ENCODE measurements at regions not wholly inside any gene's neighbourhood (a gene's known extent, or its start where the extent isn't known, plus 50 kb on each side); places are given as distances from the start of the nearest gene placed in this dataset.

- Histone ChIP-seq H3K36me3 (no peaks in the 10 kb centered on the region), H3K27me3 (replicated peaks; ENCODE audit: insufficient read depth) (no peaks in the 10 kb centered on the region), H3K4me3 (no peak overlapping the region), H3K4me1 (ENCODE audit: control insufficient read depth in 1 of 2, low read depth in 2 of 2) (no peaks in the 10 kb centered on the region), H3K9me3 (no peaks in the 10 kb centered on the region), H3K27ac (no peak overlapping the region)
- DNase-seq (ENCODE audit: low spot score) (no peak), ATAC-seq (ENCODE audit: insufficient number of reproducible peaks, low FRiP score, low read depth) (no peak)
- no peak for TF ChIP-seq CTCF (IDR thresholded peaks at IDR 0.05)
These were observed 169.3 kb upstream of the NR5A2 start for GRCh38 chr1:199858171-199858570.

- DNase-seq (ENCODE audit: low spot score), result no peak
- Histone ChIP-seq H3K9me3 (no peaks in the 10 kb centered on the region), H3K36me3 (no peaks in the 10 kb centered on the region), H3K27me3 (replicated peaks; ENCODE audit: insufficient read depth) (no peaks in the 10 kb centered on the region), H3K4me1 (ENCODE audit: control insufficient read depth in 1 of 2, low read depth in 2 of 2) (no peaks in the 10 kb centered on the region), H3K27ac (peak overlapping the region in 1 of 2 donors; percentile 38), H3K4me3 (no peak overlapping the region)
- TF ChIP-seq CTCF (IDR thresholded peaks at IDR 0.05), result no peak
- no peak for ATAC-seq (ENCODE audit: insufficient number of reproducible peaks, low FRiP score, low read depth)
These were observed 168.7 kb upstream of the NR5A2 start for GRCh38 chr1:199858856-199859255.

GRCh38 chr1:199859491-199859933 is 168.0 kb upstream of the NR5A2 start:
- Histone ChIP-seq H3K27me3 (replicated peaks; ENCODE audit: insufficient read depth) (no peaks in the 10 kb centered on the region), H3K4me1 (ENCODE audit: control insufficient read depth in 1 of 2, low read depth in 2 of 2) (no peaks in the 10 kb centered on the region), H3K36me3 (no peaks in the 10 kb centered on the region), H3K4me3 (no peak overlapping the region), H3K9me3 (no peaks in the 10 kb centered on the region), H3K27ac (no peak overlapping the region)
- DNase-seq (ENCODE audit: low spot score) (no peak), ATAC-seq (ENCODE audit: insufficient number of reproducible peaks, low FRiP score, low read depth) (peak; percentile 40)
- no peak for TF ChIP-seq CTCF (IDR thresholded peaks at IDR 0.05)

GRCh38 chr1:199861020-199861795 is 166.3 kb upstream of the NR5A2 start:
- no peak overlapping the region for H3K27ac ChIP-seq
- ATAC-seq (ENCODE audit: insufficient number of reproducible peaks, low FRiP score, low read depth) (no peak), DNase-seq (ENCODE audit: low spot score) (no peak)
- H3K36me3 ChIP-seq, result no peaks in the 10 kb centered on the region
- TF ChIP-seq CTCF (IDR thresholded peaks at IDR 0.05), result no peak
- no peaks in the 10 kb centered on the region for H3K4me1 ChIP-seq (ENCODE audit: control insufficient read depth in 1 of 2, low read depth in 2 of 2)
- H3K4me3 ChIP-seq, result no peak overlapping the region
- no peaks in the 10 kb centered on the region for H3K9me3 ChIP-seq
- H3K27me3 ChIP-seq (replicated peaks; ENCODE audit: insufficient read depth), result no peaks in the 10 kb centered on the region

- DNase-seq (ENCODE audit: low spot score), result no peak
- Histone ChIP-seq H3K27me3 (replicated peaks; ENCODE audit: insufficient read depth) (no peaks in the 10 kb centered on the region), H3K27ac (no peak overlapping the region), H3K36me3 (no peaks in the 10 kb centered on the region), H3K4me1 (ENCODE audit: control insufficient read depth in 1 of 2, low read depth in 2 of 2) (no peaks in the 10 kb centered on the region), H3K4me3 (no peak overlapping the region), H3K9me3 (no peaks in the 10 kb centered on the region)
- no peak for TF ChIP-seq CTCF (IDR thresholded peaks at IDR 0.05)
- no peak for ATAC-seq (ENCODE audit: insufficient number of reproducible peaks, low FRiP score, low read depth)
These were observed 165.5 kb upstream of the NR5A2 start for GRCh38 chr1:199862047-199862446.

All from thoracic aorta (tissue), 2 donors.